GM06990 (cell line): ENCODE measurements at regions not wholly inside any gene's neighbourhood (a gene's known extent, or its start where the extent isn't known, plus 50 kb on each side); places are given as distances from the start of the nearest gene placed in this dataset.
"Not testable (repeated sequence)": the region's sequence is repeated elsewhere in the genome, so short reads cannot be mapped to it uniquely, and the experiment has no call there.

Source experiments
- DNase-seq: peaks from one replicate; pipeline ENCODE4 v3.0.0-alpha.2; 2011; ENCODE audit not compliant: insufficient read length; ENCODE audit errors: extremely low read depth
- H3K27me3 ChIP-seq: replicated peaks from 2 replicates; pipeline ENCODE4 v1.6.0; 2011; ENCODE audit warnings: low read length; ENCODE audit not compliant: control insufficient read depth, insufficient read depth
- H3K36me3 ChIP-seq: 2 replicates; pipeline ENCODE4 v1.5.1; 2011; ENCODE audit warnings: low read length; ENCODE audit not compliant: control insufficient read depth, insufficient read depth
- H3K4me3 ChIP-seq: replicated peaks from 2 replicates; pipeline ENCODE4 v1.5.1; 2011; ENCODE audit warnings: low read depth, mild to moderate bottlenecking, control low read depth, low read length
- TF ChIP-seq, protein P1 (sequence below): IDR thresholded peaks from 2 replicates; pipeline ENCODE4 v1.5.1; 2011; ENCODE audit warnings: low read length, control low read depth, mild to moderate bottlenecking, inconsistent platforms; ENCODE audit not compliant: insufficient read depth, poor library complexity, severe bottlenecking

DNA sequence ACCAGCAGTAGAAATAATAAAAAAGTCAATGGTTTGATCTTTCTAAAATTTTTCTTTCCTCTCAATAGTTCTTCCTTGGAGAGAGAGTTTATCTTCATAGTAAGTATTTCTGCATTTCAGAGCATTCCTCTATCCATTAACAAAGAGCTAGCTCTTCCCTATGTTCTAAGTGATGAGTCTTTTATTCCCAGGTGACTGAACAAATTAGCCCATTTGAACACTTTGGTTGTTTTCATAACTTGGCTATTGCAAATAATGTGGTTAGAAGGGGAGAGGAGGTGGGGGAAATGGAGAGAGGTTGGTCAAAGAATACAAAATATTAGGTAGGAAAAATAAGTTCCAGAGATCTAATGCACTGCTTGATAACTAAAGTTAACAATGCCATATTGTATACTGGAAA is 598.9 kb downstream of the KCNT2 start:
- TF ChIP-seq, protein P1, sequence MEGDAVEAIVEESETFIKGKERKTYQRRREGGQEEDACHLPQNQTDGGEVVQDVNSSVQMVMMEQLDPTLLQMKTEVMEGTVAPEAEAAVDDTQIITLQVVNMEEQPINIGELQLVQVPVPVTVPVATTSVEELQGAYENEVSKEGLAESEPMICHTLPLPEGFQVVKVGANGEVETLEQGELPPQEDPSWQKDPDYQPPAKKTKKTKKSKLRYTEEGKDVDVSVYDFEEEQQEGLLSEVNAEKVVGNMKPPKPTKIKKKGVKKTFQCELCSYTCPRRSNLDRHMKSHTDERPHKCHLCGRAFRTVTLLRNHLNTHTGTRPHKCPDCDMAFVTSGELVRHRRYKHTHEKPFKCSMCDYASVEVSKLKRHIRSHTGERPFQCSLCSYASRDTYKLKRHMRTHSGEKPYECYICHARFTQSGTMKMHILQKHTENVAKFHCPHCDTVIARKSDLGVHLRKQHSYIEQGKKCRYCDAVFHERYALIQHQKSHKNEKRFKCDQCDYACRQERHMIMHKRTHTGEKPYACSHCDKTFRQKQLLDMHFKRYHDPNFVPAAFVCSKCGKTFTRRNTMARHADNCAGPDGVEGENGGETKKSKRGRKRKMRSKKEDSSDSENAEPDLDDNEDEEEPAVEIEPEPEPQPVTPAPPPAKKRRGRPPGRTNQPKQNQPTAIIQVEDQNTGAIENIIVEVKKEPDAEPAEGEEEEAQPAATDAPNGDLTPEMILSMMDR: no peak
- no peaks in the 10 kb centered on the region for H3K36me3 ChIP-seq
- H3K4me3 ChIP-seq: no peak overlapping the region
- H3K27me3 ChIP-seq: no peaks in the 10 kb centered on the region
- DNase-seq: no peak

DNA sequence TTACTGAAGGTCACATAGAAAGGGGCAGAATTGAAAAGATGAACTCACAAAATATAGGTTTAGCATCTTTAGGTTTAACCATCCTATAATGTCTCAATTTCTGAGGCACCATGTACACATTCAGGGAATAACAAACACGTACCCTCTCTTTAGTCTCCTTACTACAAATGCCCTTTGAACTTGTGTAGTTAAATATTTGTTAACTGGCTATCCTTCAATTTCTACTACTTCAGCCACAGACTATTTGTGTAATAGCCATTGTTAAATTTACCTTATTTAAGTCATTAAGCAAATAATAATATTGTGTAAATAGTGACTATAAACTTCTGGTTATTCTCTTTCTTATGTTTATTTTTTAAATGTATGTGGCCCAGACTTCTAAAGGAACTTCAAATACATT is 600.5 kb downstream of the KCNT2 start:
- no peak overlapping the region for H3K4me3 ChIP-seq
- TF ChIP-seq, protein P1: no peak
- H3K36me3 ChIP-seq: no peaks in the 10 kb centered on the region
- no peaks in the 10 kb centered on the region for H3K27me3 ChIP-seq
- no peak for DNase-seq

DNA sequence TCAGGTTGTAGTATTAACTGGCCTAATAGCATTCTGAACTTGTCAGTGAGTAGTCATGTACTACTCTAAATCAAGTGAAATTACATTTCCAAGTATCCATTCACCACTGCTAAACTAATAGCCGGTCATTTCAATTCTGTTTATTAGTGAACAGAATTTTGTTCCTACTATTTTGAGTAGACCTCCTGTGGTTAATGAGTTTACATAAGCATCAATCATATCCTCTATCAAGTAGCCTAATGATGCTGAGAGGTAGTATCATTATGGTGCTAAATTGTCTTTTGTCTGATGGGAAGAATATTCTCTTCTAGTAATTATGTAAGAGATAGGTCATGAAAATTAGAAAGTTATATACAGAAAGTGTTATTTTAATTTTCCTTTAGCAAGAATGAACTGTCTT is 602.8 kb downstream of the KCNT2 start:
- Histone ChIP-seq H3K36me3 (no peaks in the 10 kb centered on the region), H3K4me3 (no peak overlapping the region), H3K27me3 (no peaks in the 10 kb centered on the region)
- DNase-seq: no peak
- TF ChIP-seq, protein P1: no peak

DNA sequence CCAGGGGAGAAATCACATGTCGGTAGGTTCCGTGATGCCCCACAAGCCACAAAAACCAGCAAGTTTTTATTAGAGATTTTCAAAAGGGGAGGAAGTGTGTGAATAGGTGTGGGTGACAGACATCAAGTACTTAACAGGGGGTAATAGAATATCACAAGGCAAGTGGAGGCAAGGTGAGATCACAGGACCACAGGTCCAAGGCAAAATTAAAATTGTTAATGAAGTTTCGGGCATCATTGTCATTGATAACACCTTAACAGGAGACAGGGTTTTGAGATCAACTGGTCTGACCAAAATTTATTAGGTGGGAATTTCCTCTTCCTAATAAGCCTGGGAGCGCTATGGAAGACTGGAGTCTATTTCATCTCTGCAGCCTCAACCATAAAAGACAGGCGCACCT is 603.9 kb downstream of the KCNT2 start:
- not testable (repeated sequence) for H3K4me3 ChIP-seq, DNase-seq, H3K36me3 ChIP-seq, H3K27me3 ChIP-seq

DNA sequence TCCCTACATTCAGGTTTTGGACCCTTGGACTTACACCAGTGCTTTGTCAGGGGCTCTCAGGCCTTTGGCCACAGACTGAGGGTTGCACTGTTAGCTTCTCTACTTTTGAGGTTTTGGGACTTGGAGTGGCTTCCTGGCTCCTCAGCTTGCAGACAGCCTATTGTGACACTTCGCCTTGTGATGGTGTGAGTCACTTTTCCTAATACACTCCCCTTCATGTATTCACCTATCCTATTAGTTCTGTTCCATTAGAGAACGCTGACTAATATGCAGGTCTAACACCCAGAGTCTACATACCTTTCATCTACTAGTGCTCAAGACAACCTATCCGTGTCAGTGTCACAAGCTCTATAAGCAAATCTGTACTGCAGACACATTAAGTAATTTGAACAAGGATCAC is 605.3 kb downstream of the KCNT2 start:
- Histone ChIP-seq H3K36me3 (no peaks in the 10 kb centered on the region), H3K27me3 (no peaks in the 10 kb centered on the region), H3K4me3 (no peak overlapping the region)
- TF ChIP-seq, protein P1: no peak
- no peak for DNase-seq

DNA sequence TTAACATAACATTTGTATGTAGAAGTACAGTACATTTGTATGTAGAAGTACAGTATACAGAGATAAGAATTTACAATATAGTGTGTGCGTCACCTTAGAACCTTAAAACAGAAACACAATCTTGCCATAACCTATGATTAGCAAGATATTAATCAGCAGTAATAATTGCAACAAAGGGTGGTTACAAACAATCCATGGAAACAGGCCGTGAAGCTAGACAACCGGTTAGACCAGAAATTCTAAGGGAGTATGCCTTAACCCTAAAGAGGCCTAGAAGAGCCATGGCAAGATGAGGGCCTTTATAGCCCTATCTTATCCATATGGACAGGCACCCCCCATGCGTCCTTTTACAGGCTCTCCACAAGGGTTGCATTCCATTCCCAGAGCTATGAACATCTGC is 605.9 kb downstream of the KCNT2 start:
- H3K36me3 ChIP-seq, H3K27me3 ChIP-seq, H3K4me3 ChIP-seq, DNase-seq: not testable (repeated sequence)

DNA sequence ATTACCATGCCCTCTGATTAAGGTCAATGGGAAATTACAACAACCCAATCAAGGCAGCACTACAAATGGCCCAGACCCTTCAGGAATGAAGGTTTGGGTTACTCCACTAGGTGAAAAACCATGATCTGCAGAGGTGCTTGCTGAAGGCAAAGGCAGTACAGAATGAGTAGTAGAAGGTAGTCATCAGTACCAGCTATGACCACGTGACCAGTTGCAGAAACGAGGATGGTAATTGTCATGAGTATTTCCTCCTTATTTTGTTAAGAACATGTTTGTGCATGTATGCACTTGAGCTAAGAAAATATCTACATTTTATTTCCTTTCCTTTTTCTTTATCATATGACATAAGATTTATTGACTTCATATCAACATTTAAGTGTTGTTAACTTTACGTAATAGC is 607.1 kb downstream of the KCNT2 start:
- Histone ChIP-seq H3K36me3 (no peaks in the 10 kb centered on the region), H3K4me3 (no peak overlapping the region), H3K27me3 (no peaks in the 10 kb centered on the region)
- TF ChIP-seq, protein P1: no peak
- DNase-seq: no peak
